ENCODE measurements at regions not wholly inside any gene's neighbourhood (a gene's known extent, or its start where the extent isn't known, plus 50 kb on each side); places are given as distances from the start of the nearest gene placed in this dataset.

GRCh38 chr10:83178526-83178925, 960.8 kb upstream of the GHITM start:
- Mint-ChIP-seq H3K4me3 (no peak overlapping the region), H3K27ac (ENCODE audit: unreplicated experiment) (no peak overlapping the region), H3K36me3 (ENCODE audit: low read depth) (no peaks in the 10 kb centered on the region), H3K9me3 (peaks cover 8% of the 10 kb centered on the region), H3K27me3 (ENCODE audit: low read depth) (no peaks in the 10 kb centered on the region), H3K4me1 (no peaks in the 10 kb centered on the region)
- DNase-seq (ENCODE audit: low read depth, low spot score), result no peak
- TF ChIP-seq CTCF (conservative IDR thresholded peaks at IDR 0.05), result no peak

GRCh38 chr10:83179371-83179770, 959.9 kb upstream of the GHITM start:
- no peak for DNase-seq (ENCODE audit: low read depth, low spot score)
- no peak overlapping the region for H3K27ac Mint-ChIP-seq (ENCODE audit: unreplicated experiment)
- TF ChIP-seq CTCF (conservative IDR thresholded peaks at IDR 0.05), result no peak
- H3K4me1 Mint-ChIP-seq, result no peaks in the 10 kb centered on the region
- no peaks in the 10 kb centered on the region for H3K27me3 Mint-ChIP-seq (ENCODE audit: low read depth)
- H3K9me3 Mint-ChIP-seq, result peaks cover 8% of the 10 kb centered on the region
- H3K4me3 Mint-ChIP-seq, result no peak overlapping the region
- no peaks in the 10 kb centered on the region for H3K36me3 Mint-ChIP-seq (ENCODE audit: low read depth)

- H3K36me3 Mint-ChIP-seq (ENCODE audit: low read depth), result no peaks in the 10 kb centered on the region
Observed at GRCh38 chr10:83182076-83182475, 957.2 kb upstream of the GHITM start.

GRCh38 chr10:83184641-83185040, 954.7 kb upstream of the GHITM start:
- Mint-ChIP-seq H3K4me3 (no peak overlapping the region), H3K9me3 (no peaks in the 10 kb centered on the region), H3K27me3 (ENCODE audit: low read depth) (no peaks in the 10 kb centered on the region), H3K4me1 (no peaks in the 10 kb centered on the region), H3K27ac (ENCODE audit: unreplicated experiment) (no peak overlapping the region), H3K36me3 (ENCODE audit: low read depth) (no peaks in the 10 kb centered on the region)
- TF ChIP-seq CTCF (conservative IDR thresholded peaks at IDR 0.05), result no peak
- DNase-seq (ENCODE audit: low read depth, low spot score), result no peak

More at GRCh38 chr10:83182076-83182475, 957.2 kb upstream of the GHITM start:
- Mint-ChIP-seq H3K27me3 (ENCODE audit: low read depth) (no peaks in the 10 kb centered on the region), H3K9me3 (peaks cover 8% of the 10 kb centered on the region), H3K4me3 (no peak overlapping the region), H3K4me1 (no peaks in the 10 kb centered on the region), H3K27ac (ENCODE audit: unreplicated experiment) (no peak overlapping the region)
- DNase-seq (ENCODE audit: low read depth, low spot score), result no peak
- TF ChIP-seq CTCF (conservative IDR thresholded peaks at IDR 0.05), result no peak

GRCh38 chr10:83190614-83191013, 948.7 kb upstream of the GHITM start:
- no peak for TF ChIP-seq CTCF (conservative IDR thresholded peaks at IDR 0.05)
- no peaks in the 10 kb centered on the region for H3K4me1 Mint-ChIP-seq
- H3K36me3 Mint-ChIP-seq (ENCODE audit: low read depth), result no peaks in the 10 kb centered on the region
- H3K27ac Mint-ChIP-seq (ENCODE audit: unreplicated experiment), result no peak overlapping the region
- DNase-seq (ENCODE audit: low read depth, low spot score), result no peak
- no peak overlapping the region for H3K4me3 Mint-ChIP-seq
- no peaks in the 10 kb centered on the region for H3K27me3 Mint-ChIP-seq (ENCODE audit: low read depth)
- no peaks in the 10 kb centered on the region for H3K9me3 Mint-ChIP-seq

- Mint-ChIP-seq H3K27me3 (ENCODE audit: low read depth) (no peaks in the 10 kb centered on the region), H3K4me3 (no peak overlapping the region), H3K9me3 (no peaks in the 10 kb centered on the region), H3K27ac (ENCODE audit: unreplicated experiment) (no peak overlapping the region), H3K36me3 (ENCODE audit: low read depth) (no peaks in the 10 kb centered on the region), H3K4me1 (no peaks in the 10 kb centered on the region)
- no peak for DNase-seq (ENCODE audit: low read depth, low spot score)
- no peak for TF ChIP-seq CTCF (conservative IDR thresholded peaks at IDR 0.05)
Observed at GRCh38 chr10:83193026-83193425, 946.3 kb upstream of the GHITM start.
